Smooth muscle cell (in vitro differentiated cells): ENCODE measurements at regions not wholly inside any gene's neighbourhood (a gene's known extent, or its start where the extent isn't known, plus 50 kb on each side); places are given as distances from the start of the nearest gene placed in this dataset.

ENCODE experiments used
- DNase-seq: peaks from one replicate; lab custom pipeline; 2025; ENCODE audit not compliant: unreplicated experiment; lab: John Stamatoyannopoulos, UW
- H2AFZ ChIP-seq: fragments of 200-600 bp; sonication (generic); 2 replicates; pipeline ENCODE4 v1.6.0; 2016; ENCODE audit warnings: antibody characterized with exemption, low read depth, mild to moderate bottlenecking
- H3F3A ChIP-seq: fragments of 200-600 bp; sonication (generic); 2 replicates; pipeline ENCODE4 v1.6.0; 2017; ENCODE audit warnings: antibody characterized with exemption, low read depth
- H3K27ac ChIP-seq: fragments of 200-600 bp; sonication (generic); 2 replicates; pipeline ENCODE4 v1.5.1; 2016; ENCODE audit warnings: low read depth, mild to moderate bottlenecking
- H3K27me3 ChIP-seq: fragments of 200-600 bp; sonication (generic); 2 replicates; pipeline ENCODE4 v1.6.1; 2016; ENCODE audit warnings: low read depth, mild to moderate bottlenecking
- H3K36me3 ChIP-seq: fragments of 200-600 bp; sonication (generic); 2 replicates; pipeline ENCODE4 v1.5.1; 2016; ENCODE audit warnings: low read depth
- H3K4me1 ChIP-seq: fragments of 200-600 bp; sonication (generic); 2 replicates; pipeline ENCODE4 v1.5.1; 2016; ENCODE audit warnings: low read depth
- H3K4me2 ChIP-seq: fragments of 200-600 bp; sonication (generic); 2 replicates; pipeline ENCODE4 v1.6.0; 2016; ENCODE audit warnings: mild to moderate bottlenecking
- H3K4me3 ChIP-seq: fragments of 200-600 bp; sonication (generic); 2 replicates; pipeline ENCODE4 v1.5.1; 2016; ENCODE audit warnings: mild to moderate bottlenecking
- H3K79me2 ChIP-seq: fragments of 200-600 bp; sonication (generic); 2 replicates; pipeline ENCODE4 v1.6.0; 2016; ENCODE audit warnings: low read depth, mild to moderate bottlenecking
- H3K9ac ChIP-seq: fragments of 200-600 bp; sonication (generic); 2 replicates; pipeline ENCODE4 v1.6.0; 2016; ENCODE audit warnings: low read depth
- H3K9me3 ChIP-seq: fragments of 200-600 bp; sonication (generic); replicated peaks from 2 replicates; pipeline ENCODE4 v1.5.1; 2016; ENCODE audit warnings: low read depth
- H4K20me1 ChIP-seq: fragments of 200-600 bp; sonication (generic); 2 replicates; pipeline ENCODE4 v1.6.0; 2016; ENCODE audit warnings: low read depth
- CTCF ChIP-seq: fragments of 200-600 bp; sonication (generic); IDR thresholded peaks from 2 replicates; pipeline ENCODE4 v1.5.1; 2017; ENCODE audit warnings: borderline replicate concordance, mild to moderate bottlenecking, antibody characterized with exemption; ENCODE audit not compliant: insufficient read depth, poor library complexity, severe bottlenecking
- whole genome bisulfite sequencing: methylation state at CpG from one replicate; pipeline ENCODE4 v1.1.7; 2016; ENCODE audit warnings: low lambda C conversion rate; 5-methylcytosine and 5-hydroxymethylcytosine counted together

DNA sequence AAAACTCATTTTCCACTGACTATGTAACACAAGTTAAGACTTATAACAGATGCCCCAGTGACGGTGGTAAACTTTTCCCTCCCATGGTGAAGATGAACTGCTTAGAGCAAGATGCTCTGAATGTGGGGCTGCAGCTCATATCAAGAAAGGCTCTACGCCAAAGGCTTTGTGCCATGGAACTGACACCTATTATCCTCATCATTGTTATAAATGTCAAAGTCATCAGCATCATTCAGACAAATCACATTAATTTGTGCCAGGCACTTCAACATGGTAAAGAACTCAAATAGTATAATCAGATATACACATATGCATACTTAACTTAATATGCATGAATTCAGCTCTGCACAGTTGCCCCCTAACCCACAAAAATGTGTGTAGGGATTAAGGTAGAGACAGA, 305.9 kb upstream of the ATP10B start:
- Histone ChIP-seq H3K9ac (no peak overlapping the region), H3K27me3 (no peaks in the 10 kb centered on the region), H2AFZ (no peak overlapping the region), H4K20me1 (no peaks in the 10 kb centered on the region), H3K4me3 (no peak overlapping the region), H3K79me2 (no peaks in the 10 kb centered on the region), H3F3A (no peaks in the 10 kb centered on the region), H3K4me1 (no peaks in the 10 kb centered on the region), H3K27ac (no peak overlapping the region), H3K4me2 (no peak overlapping the region), H3K9me3 (no peaks in the 10 kb centered on the region), H3K36me3 (no peaks in the 10 kb centered on the region)
- no peak for DNase-seq
- TF ChIP-seq CTCF: no peak
- WGBS: 84% methylated on average over 2 of the region's 2 CpGs

DNA sequence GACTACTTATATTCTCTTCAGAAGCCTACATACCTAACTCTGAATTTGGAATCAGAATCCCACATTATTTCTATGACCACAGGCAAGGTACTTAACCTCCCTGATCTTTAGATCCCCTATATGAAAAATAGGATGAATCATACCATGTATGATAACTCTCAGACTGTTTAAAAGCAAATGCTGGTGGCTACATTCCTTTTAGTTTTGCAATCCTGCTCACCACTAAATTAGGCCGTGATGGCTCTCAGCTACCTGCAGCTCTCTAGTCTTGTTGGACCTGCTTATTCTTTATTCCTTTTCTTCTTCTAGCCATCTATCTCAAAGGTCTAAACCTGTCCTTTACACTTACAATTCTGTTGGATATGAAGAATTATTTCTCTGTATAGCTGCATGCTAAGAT, 303.4 kb upstream of the ATP10B start:
- no peak overlapping the region for H2AFZ ChIP-seq
- WGBS: 39% methylated on average over 1 of the region's 1 CpG
- H3K4me3 ChIP-seq: no peak overlapping the region
- H3K9ac ChIP-seq: no peak overlapping the region
- no peak for DNase-seq
- H3K4me2 ChIP-seq: no peak overlapping the region
- H3K79me2 ChIP-seq: no peaks in the 10 kb centered on the region
- no peak for TF ChIP-seq CTCF
- H3K36me3 ChIP-seq: no peaks in the 10 kb centered on the region
- no peaks in the 10 kb centered on the region for H4K20me1 ChIP-seq
- H3K9me3 ChIP-seq: no peaks in the 10 kb centered on the region
- no peaks in the 10 kb centered on the region for H3K27me3 ChIP-seq
- H3K27ac ChIP-seq: no peak overlapping the region
- no peaks in the 10 kb centered on the region for H3K4me1 ChIP-seq
- H3F3A ChIP-seq: no peaks in the 10 kb centered on the region

- 100% methylated on average over 2 of the region's 2 CpGs for WGBS
- H3K4me3 ChIP-seq: no peak overlapping the region
- no peak overlapping the region for H3K27ac ChIP-seq
- no peaks in the 10 kb centered on the region for H4K20me1 ChIP-seq
- no peaks in the 10 kb centered on the region for H3K27me3 ChIP-seq
- no peak for DNase-seq
- H3K9me3 ChIP-seq: no peaks in the 10 kb centered on the region
- no peak overlapping the region for H3K9ac ChIP-seq
- no peak overlapping the region for H3K4me2 ChIP-seq
- no peak for TF ChIP-seq CTCF
- no peaks in the 10 kb centered on the region for H3F3A ChIP-seq
- H3K4me1 ChIP-seq: no peaks in the 10 kb centered on the region
- no peaks in the 10 kb centered on the region for H3K79me2 ChIP-seq
- H2AFZ ChIP-seq: no peak overlapping the region
- H3K36me3 ChIP-seq: no peaks in the 10 kb centered on the region
These were observed 300.5 kb upstream of the ATP10B start for GRCh38 chr5:161152415-161152940.

DNA sequence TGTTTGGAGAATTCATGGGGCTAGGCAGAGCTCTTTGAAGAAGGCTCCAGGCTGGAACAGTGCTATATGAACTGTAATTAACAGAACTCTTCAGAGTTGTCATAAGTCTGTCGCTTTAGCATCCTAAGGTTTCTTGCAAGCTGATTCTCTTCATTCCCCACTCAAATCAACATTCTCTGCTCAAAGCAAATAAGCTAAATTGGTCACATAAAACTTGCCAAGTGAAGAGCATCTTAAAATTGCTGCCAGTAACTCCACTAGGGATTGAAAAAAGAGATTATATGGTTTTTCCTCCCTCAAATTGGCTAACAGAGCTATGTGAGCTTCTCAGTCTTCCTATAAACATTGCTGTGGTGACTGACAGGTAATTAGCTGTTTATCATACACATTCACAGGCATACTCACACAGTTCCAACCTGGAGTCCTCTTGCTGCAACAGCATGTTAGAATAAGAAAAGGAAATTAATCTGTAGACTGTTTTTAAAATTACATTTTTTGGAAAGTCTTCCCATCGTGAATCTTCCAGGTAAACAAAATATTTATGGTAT, 298.5 kb upstream of the ATP10B start:
- WGBS: 99% methylated on average over 2 of the region's 2 CpGs

More for the DNA sequence above, 298.5 kb upstream of the ATP10B start:
- H3K79me2 ChIP-seq: no peaks in the 10 kb centered on the region
- no peak overlapping the region for H3K9ac ChIP-seq
- TF ChIP-seq CTCF: no peak
- no peak for DNase-seq
- no peaks in the 10 kb centered on the region for H3F3A ChIP-seq
- no peaks in the 10 kb centered on the region for H3K27me3 ChIP-seq
- no peaks in the 10 kb centered on the region for H3K9me3 ChIP-seq
- H3K4me2 ChIP-seq: no peak overlapping the region
- H3K36me3 ChIP-seq: no peaks in the 10 kb centered on the region
- H4K20me1 ChIP-seq: no peaks in the 10 kb centered on the region
- H3K4me1 ChIP-seq: no peaks in the 10 kb centered on the region
- H2AFZ ChIP-seq: no peak overlapping the region
- no peak overlapping the region for H3K27ac ChIP-seq
- no peak overlapping the region for H3K4me3 ChIP-seq
